SK-N-SH treated with all-trans-retinoic acid at 6 μM for 48 hours (cell line): ENCODE measurements at regions not wholly inside any gene's neighbourhood (a gene's known extent, or its start where the extent isn't known, plus 50 kb on each side); places are given as distances from the start of the nearest gene placed in this dataset.

ENCODE experiments used
- ATAC-seq: fragments of 200-7000 bp; cut with Tn5 transposase; 3 replicates; pipeline ENCODE4 v1.9.1; 2020; ENCODE audit warnings: mild to moderate bottlenecking, moderate library complexity
- ARNTL ChIP-seq: fragments of 450-650 bp; formaldehyde crosslinking; IDR thresholded peaks from 2 replicates; pipeline ENCODE4 v1.5.0; 2020; ENCODE audit warnings: low read depth, mild to moderate bottlenecking, moderate library complexity, borderline replicate concordance
- BACH2 ChIP-seq: fragments of 250-450 bp; sonication (Bioruptor Pico); IDR thresholded peaks from 2 replicates; pipeline ENCODE4 v1.9.0; 2021; ENCODE audit warnings: mild to moderate bottlenecking, borderline replicate concordance
- CSDC2 ChIP-seq: fragments of 250-450 bp; sonication (Bioruptor Pico); IDR thresholded peaks from 2 replicates; pipeline ENCODE4 v1.5.0; 2020; ENCODE audit warnings: mild to moderate bottlenecking, moderate library complexity
- ESRRG ChIP-seq: fragments of 250-450 bp; sonication (Bioruptor Pico); IDR thresholded peaks from 2 replicates; pipeline ENCODE4 v1.6.1; 2021; ENCODE audit warnings: mild to moderate bottlenecking
- OSR1 ChIP-seq: fragments of 250-450 bp; sonication (Bioruptor Pico); IDR thresholded peaks from 2 replicates; pipeline ENCODE4 v1.8.0; 2022; ENCODE audit warnings: moderate library complexity, mild to moderate bottlenecking, inconsistent platforms
- PPARA ChIP-seq: fragments of 250-450 bp; sonication (Bioruptor Pico); IDR thresholded peaks from 2 replicates; pipeline ENCODE4 v1.5.0; 2020; ENCODE audit warnings: mild to moderate bottlenecking, borderline replicate concordance
- SNAI2 ChIP-seq: fragments of 250-450 bp; sonication (Bioruptor Pico); IDR thresholded peaks from 2 replicates; pipeline ENCODE4 v1.5.0; 2020; ENCODE audit warnings: mild to moderate bottlenecking, moderate library complexity
- TCF4 ChIP-seq: fragments of 250-450 bp; sonication (Bioruptor Pico); IDR thresholded peaks from 2 replicates; pipeline ENCODE4 v1.8.0; 2021; ENCODE audit warnings: mild to moderate bottlenecking, moderate library complexity, borderline replicate concordance
- TOX ChIP-seq: fragments of 250-450 bp; sonication (Bioruptor Pico); IDR thresholded peaks from 2 replicates; pipeline ENCODE4 v1.8.0; 2021; ENCODE audit warnings: mild to moderate bottlenecking, moderate library complexity, borderline replicate concordance
- TSHZ2 ChIP-seq: fragments of 250-450 bp; sonication (Bioruptor Pico); IDR thresholded peaks from 2 replicates; pipeline ENCODE4 v1.5.0; 2020; ENCODE audit warnings: mild to moderate bottlenecking, moderate library complexity
- ZC3H10 ChIP-seq: fragments of 250-450 bp; sonication (Bioruptor Pico); IDR thresholded peaks from 2 replicates; pipeline ENCODE4 v1.5.1; 2021; ENCODE audit warnings: mild to moderate bottlenecking, moderate library complexity
- ZFP3 ChIP-seq: fragments of 250-450 bp; sonication (Bioruptor Pico); IDR thresholded peaks from 2 replicates; pipeline ENCODE4 v1.5.0; 2020; ENCODE audit warnings: mild to moderate bottlenecking, moderate library complexity
- ZFP30 ChIP-seq: fragments of 450-650 bp; formaldehyde crosslinking; IDR thresholded peaks from 2 replicates; pipeline ENCODE4 v1.5.0; 2022; ENCODE audit warnings: mild to moderate bottlenecking, moderate library complexity
- ZNF565 ChIP-seq: fragments of 450-650 bp; formaldehyde crosslinking; conservative IDR thresholded peaks from 2 replicates; pipeline ENCODE4 v1.5.0; 2020; ENCODE audit warnings: low read depth, mild to moderate bottlenecking, moderate library complexity
- ZNF70 ChIP-seq: fragments of 450-650 bp; formaldehyde crosslinking; IDR thresholded peaks from 2 replicates; pipeline ENCODE4 v1.5.0; 2020; ENCODE audit warnings: mild to moderate bottlenecking, moderate library complexity
- ZNF8 ChIP-seq: fragments of 450-650 bp; formaldehyde crosslinking; IDR thresholded peaks from 2 replicates; pipeline ENCODE4 v1.5.0; 2020; ENCODE audit warnings: mild to moderate bottlenecking, moderate library complexity
- TF ChIP-seq, protein P1 (sequence below): fragments of 250-450 bp; sonication (Bioruptor Pico); IDR thresholded peaks from 2 replicates; pipeline ENCODE4 v1.5.1; 2021; ENCODE audit warnings: mild to moderate bottlenecking, moderate library complexity
- TF ChIP-seq, protein P2 (sequence below): fragments of 250-450 bp; sonication (Bioruptor Pico); IDR thresholded peaks from 2 replicates; pipeline ENCODE4 v1.8.0; 2020; ENCODE audit warnings: mild to moderate bottlenecking, moderate library complexity, borderline replicate concordance
- TF ChIP-seq, protein P3 (sequence below): fragments of 250-450 bp; sonication (Bioruptor Pico); IDR thresholded peaks from 2 replicates; pipeline ENCODE4 v1.5.1; 2020; ENCODE audit warnings: low read depth, mild to moderate bottlenecking, moderate library complexity

DNA sequence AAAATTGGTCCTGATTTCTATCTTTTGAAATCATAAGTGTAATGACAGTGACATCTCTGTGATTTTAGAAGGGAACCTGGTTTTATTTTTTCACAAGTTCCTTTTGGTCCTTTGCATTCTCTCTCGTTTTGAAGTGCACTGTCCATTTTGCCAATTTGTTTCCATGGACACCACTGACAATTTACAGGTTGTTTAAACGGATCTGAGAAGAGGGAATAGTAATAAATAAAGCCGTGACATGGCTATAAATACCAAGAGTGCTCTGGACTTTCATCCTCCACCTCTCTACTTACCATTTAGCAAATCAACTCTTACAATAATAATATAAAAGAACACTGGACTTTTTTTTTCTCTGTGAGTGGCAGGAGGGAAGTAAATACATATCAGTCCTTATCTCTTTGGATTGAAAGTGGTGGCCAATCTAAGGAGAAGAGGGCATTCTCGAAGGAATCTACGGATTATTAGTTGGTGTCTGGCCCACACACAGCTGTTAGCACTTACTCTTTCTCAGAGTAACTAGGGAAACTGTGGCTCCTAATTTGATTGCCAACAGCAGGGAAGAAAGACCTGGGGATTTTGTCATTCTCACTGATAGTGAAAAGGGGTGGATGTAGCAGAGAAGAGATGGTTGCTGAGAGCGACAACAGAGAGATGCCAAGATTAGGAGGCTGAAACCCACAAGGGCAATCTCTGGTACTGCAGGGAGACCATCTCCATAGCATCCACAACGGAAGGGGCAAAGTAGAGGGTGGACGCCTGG lies 108.7 kb upstream of the FSHR start:
- TF ChIP-seq PPARA (CRISPR knock-in tag) (no peak), TSHZ2 (no peak), SNAI2 (CRISPR knock-in tag) (no peak), BACH2 (CRISPR knock-in tag) (no peak)
- no peak for ATAC-seq

DNA sequence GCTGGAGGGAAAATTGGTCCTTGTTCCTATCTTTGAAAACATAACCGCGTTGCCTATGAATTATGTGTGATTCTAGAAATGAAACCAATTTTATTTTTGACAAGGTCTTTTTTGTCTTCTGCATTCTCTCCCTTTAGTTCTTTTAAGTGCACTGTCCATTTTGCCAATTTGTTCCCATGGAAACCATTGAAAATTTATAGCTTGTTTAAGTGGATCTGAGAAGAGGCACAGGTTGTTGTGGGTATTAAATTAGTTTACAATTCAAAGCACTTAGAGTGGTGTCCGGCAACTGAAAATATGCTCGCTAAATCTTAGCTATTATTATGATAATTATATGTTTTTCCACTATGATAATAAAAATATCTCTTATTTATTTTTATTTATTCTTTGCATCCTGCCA lies 107.5 kb upstream of the FSHR start:
- ATAC-seq, result no peak
- TF ChIP-seq ZNF565 (CRISPR knock-in tag) (no peak), CSDC2 (CRISPR knock-in tag) (no peak), ZNF70 (CRISPR knock-in tag) (no peak), SNAI2 (CRISPR knock-in tag) (no peak), OSR1 (CRISPR knock-in tag) (no peak), BACH2 (CRISPR knock-in tag) (no peak), ZFP30 (CRISPR knock-in tag) (no peak), ZC3H10 (CRISPR knock-in tag) (no peak), ZNF8 (CRISPR knock-in tag) (no peak), PPARA (CRISPR knock-in tag) (no peak), TOX (CRISPR knock-in tag) (no peak), ESRRG (CRISPR knock-in tag) (no peak), ZFP3 (CRISPR knock-in tag) (no peak)
- TF ChIP-seq, protein P1, sequence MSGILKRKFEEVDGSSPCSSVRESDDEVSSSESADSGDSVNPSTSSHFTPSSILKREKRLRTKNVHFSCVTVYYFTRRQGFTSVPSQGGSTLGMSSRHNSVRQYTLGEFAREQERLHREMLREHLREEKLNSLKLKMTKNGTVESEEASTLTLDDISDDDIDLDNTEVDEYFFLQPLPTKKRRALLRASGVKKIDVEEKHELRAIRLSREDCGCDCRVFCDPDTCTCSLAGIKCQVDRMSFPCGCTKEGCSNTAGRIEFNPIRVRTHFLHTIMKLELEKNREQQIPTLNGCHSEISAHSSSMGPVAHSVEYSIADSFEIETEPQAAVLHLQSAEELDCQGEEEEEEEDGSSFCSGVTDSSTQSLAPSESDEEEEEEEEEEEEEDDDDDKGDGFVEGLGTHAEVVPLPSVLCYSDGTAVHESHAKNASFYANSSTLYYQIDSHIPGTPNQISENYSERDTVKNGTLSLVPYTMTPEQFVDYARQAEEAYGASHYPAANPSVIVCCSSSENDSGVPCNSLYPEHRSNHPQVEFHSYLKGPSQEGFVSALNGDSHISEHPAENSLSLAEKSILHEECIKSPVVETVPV (CRISPR knock-in tag), result no peak

DNA sequence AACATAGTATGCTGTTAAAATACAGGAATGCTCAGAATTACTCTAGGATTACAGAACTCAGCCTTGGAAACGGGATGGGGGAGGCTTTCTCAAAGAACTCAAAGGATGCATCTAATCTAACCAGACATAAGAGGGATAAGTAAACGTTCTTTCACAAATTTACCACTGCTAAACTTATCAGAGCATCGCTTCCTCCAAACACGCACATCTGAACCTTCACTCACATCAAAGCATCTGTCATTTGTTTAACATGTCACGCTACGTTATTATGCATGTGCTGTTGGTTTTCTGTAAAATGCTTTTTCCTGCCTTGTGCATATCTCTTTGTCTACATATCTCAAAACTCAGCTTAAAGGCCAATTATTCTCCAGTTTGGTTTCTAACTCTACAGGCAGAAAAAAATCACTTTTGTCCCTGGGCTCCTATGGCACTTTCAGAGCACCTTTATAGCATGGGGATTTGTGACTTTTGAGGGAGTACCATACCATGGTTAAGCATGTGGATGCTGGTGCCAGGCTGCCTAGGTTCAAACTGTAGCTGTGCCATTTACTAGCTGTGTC lies 106.7 kb upstream of the FSHR start:
- TF ChIP-seq OSR1 (CRISPR knock-in tag) (no peak), SNAI2 (CRISPR knock-in tag) (no peak), ZC3H10 (CRISPR knock-in tag) (no peak), ZFP30 (CRISPR knock-in tag) (no peak), ARNTL (no peak)
- TF ChIP-seq, protein P1 (CRISPR knock-in tag), result no peak
- ATAC-seq, result no peak

DNA sequence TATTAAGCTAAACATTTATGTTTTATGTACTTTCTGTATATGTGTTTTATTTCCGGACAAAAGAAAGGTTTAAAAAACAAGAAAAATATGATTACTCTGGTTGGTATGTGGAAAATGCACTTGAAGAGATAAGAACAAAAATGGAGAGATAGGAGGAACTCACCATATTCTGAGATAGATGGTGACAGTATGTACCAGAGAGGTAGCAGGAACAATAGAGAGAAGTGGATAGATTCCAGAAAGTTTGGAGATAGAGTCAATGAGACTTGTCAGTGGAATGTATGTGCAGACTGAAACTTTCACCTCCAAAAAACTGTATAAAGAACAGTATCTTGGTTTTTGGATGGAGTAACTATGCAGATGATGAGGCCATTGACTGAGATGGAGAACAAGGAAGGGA lies 105.6 kb upstream of the FSHR start:
- no peak for ATAC-seq
- TF ChIP-seq TSHZ2 (no peak), TOX (CRISPR knock-in tag) (no peak), ZNF70 (CRISPR knock-in tag) (no peak), ARNTL (no peak), TCF4 (no peak), ZFP30 (CRISPR knock-in tag) (no peak), SNAI2 (CRISPR knock-in tag) (no peak), ZC3H10 (CRISPR knock-in tag) (no peak), BACH2 (CRISPR knock-in tag) (no peak), ZFP3 (CRISPR knock-in tag) (no peak), OSR1 (CRISPR knock-in tag) (no peak), ZNF8 (CRISPR knock-in tag) (no peak)
- TF ChIP-seq, protein P2, sequence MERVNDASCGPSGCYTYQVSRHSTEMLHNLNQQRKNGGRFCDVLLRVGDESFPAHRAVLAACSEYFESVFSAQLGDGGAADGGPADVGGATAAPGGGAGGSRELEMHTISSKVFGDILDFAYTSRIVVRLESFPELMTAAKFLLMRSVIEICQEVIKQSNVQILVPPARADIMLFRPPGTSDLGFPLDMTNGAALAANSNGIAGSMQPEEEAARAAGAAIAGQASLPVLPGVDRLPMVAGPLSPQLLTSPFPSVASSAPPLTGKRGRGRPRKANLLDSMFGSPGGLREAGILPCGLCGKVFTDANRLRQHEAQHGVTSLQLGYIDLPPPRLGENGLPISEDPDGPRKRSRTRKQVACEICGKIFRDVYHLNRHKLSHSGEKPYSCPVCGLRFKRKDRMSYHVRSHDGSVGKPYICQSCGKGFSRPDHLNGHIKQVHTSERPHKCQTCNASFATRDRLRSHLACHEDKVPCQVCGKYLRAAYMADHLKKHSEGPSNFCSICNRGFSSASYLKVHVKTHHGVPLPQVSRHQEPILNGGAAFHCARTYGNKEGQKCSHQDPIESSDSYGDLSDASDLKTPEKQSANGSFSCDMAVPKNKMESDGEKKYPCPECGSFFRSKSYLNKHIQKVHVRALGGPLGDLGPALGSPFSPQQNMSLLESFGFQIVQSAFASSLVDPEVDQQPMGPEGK, result no peak
- TF ChIP-seq, protein P3, sequence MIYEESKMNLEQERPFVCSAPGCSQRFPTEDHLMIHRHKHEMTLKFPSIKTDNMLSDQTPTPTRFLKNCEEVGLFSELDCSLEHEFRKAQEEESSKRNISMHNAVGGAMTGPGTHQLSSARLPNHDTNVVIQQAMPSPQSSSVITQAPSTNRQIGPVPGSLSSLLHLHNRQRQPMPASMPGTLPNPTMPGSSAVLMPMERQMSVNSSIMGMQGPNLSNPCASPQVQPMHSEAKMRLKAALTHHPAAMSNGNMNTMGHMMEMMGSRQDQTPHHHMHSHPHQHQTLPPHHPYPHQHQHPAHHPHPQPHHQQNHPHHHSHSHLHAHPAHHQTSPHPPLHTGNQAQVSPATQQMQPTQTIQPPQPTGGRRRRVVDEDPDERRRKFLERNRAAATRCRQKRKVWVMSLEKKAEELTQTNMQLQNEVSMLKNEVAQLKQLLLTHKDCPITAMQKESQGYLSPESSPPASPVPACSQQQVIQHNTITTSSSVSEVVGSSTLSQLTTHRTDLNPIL (CRISPR knock-in tag), result no peak
- TF ChIP-seq, protein P1 (CRISPR knock-in tag), result no peak
